ENCODE measurements at regions not wholly inside any gene's neighbourhood (a gene's known extent, or its start where the extent isn't known, plus 50 kb on each side); places are given as distances from the start of the nearest gene placed in this dataset.

GRCh38 chr6:102474041-102474807, 1080.7 kb downstream of the GRIK2 start:
- peak in 1 of 2 experiments; percentile 6 for DNase-seq

- DNase-seq: no peak
These were observed 1065.5 kb downstream of the GRIK2 start for GRCh38 chr6:102458990-102459389.

- no peak for DNase-seq
These were observed 1044.7 kb downstream of the GRIK2 start for GRCh38 chr6:102438171-102438570.

- peak; percentile 37 to 43 for DNase-seq
These were observed 1024.0 kb downstream of the GRIK2 start for GRCh38 chr6:102417368-102417998.

- DNase-seq: no peak
These were observed 1022.4 kb downstream of the GRIK2 start for GRCh38 chr6:102415891-102416290.

- DNase-seq: no peak
These were observed 1018.3 kb downstream of the GRIK2 start for GRCh38 chr6:102411796-102412195.

GRCh38 chr6:102407886-102408741, 1014.6 kb downstream of the GRIK2 start:
- DNase-seq: no peak

GRCh38 chr6:102405860-102406259, 1012.4 kb downstream of the GRIK2 start:
- no peak for DNase-seq

GRCh38 chr6:102402635-102403329, 1009.3 kb downstream of the GRIK2 start:
- no peak for DNase-seq

- no peak for DNase-seq
These were observed 1005.4 kb downstream of the GRIK2 start for GRCh38 chr6:102398788-102399390.

- DNase-seq: no peak
These were observed 997.0 kb downstream of the GRIK2 start for GRCh38 chr6:102390541-102390940.

- no peak for DNase-seq
These were observed 996.5 kb downstream of the GRIK2 start for GRCh38 chr6:102389994-102390393.

GRCh38 chr6:102387326-102388033, 994.0 kb downstream of the GRIK2 start:
- no peak for DNase-seq

- no peak for DNase-seq
These were observed 987.7 kb downstream of the GRIK2 start for GRCh38 chr6:102381203-102381602.

GRCh38 chr6:102356170-102356569, 962.7 kb downstream of the GRIK2 start:
- DNase-seq: no peak

- DNase-seq: no peak
These were observed 962.1 kb downstream of the GRIK2 start for GRCh38 chr6:102355578-102355977.

GRCh38 chr6:102352552-102352951, 959.0 kb downstream of the GRIK2 start:
- DNase-seq: no peak

- DNase-seq: no peak
These were observed 951.3 kb downstream of the GRIK2 start for GRCh38 chr6:102344769-102345168.

- no peak for DNase-seq
These were observed 946.8 kb downstream of the GRIK2 start for GRCh38 chr6:102340311-102340710.

GRCh38 chr6:102333736-102334135, 940.2 kb downstream of the GRIK2 start:
- no peak for DNase-seq

GRCh38 chr6:102327697-102328225, 934.3 kb downstream of the GRIK2 start:
- no peak for DNase-seq

- no peak for DNase-seq
These were observed 920.2 kb downstream of the GRIK2 start for GRCh38 chr6:102313699-102314098.

All from AML-193 (cell line).